Umbilical cord (tissue), 1 donor: ENCODE measurements at regions not wholly inside any gene's neighbourhood (a gene's known extent, or its start where the extent isn't known, plus 50 kb on each side); places are given as distances from the start of the nearest gene placed in this dataset.

Experiments
- DNase-seq: peaks from one replicate; pipeline ENCODE4 v3.0.0-alpha.2; 2015; ENCODE audit warnings: low spot score

DNA sequence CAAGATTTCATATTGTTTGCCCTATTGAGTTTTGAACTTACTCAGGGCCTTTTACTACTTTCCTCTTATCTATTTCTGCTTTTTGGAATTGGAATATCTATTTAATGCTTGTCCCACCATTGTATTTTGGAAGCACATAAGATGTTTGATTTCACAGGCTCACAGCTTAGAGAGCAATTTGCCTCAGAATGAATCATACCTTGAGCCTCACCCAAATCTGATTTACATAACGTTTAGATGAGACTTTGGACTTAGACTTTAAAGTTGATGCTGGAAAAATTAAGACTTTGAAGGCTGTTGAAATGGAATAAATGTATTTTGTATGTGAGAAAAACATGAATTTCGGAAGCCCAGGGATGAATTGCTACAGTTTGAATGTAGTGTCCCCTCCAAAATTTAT lies 458.9 kb downstream of the CNTN6 start:
- DNase-seq, result no peak

DNA sequence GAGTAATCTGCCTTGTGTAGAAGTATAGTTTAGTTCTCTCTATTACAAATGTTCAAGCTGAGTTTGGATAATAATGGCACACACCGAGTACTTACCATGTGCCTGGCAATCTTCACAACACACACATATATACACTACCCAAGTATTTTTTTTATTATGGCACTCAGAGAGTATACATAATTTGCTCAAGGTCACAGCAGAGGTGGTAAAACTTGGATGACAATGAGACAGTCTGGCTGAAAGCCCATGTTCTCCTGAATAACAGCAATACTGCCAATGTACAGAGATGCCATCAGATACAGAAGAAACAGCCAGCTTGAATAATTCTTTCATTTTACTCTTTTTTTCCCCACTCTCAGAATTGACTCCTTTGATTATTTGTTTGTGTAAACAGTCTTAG lies 460.0 kb downstream of the CNTN6 start:
- no peak for DNase-seq

DNA sequence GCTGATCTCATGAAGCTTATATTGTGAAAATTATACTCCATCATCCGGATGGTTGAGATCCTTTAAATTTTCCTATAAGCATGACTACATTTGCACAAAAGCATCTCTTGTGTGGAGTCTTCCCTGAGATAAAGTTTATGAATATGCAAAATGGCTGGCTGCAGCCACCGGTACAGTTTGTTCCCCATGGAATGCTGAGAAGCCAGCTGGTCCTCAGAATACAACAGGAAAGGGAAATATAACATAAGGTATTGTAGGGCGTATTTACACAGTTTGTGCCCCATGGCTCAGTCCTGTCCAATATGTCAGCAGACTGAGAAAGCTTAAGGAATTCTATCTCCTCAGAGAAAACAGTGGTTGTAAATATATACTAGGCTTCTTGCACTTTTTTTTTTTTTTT lies 468.6 kb downstream of the CNTN6 start:
- no peak for DNase-seq

DNA sequence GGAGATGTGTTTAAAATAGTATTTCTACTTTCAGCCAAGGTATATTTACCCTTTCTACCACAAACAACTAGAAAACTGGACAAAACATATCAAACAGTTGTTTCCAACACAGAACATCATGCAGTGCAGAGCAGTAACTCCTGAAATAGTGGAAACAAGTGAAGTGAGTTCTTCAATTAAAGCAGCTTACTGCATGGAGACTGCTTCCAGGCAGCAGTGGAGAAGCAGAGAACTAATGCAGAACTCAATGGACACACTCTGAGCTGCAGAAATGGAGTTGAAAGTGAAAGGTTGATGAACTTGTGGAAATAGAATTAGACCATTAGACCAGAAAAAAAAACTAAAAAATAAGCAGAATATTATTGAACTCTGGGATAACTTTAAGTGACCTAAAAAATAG lies 478.9 kb downstream of the CNTN6 start:
- DNase-seq, result no peak

DNA sequence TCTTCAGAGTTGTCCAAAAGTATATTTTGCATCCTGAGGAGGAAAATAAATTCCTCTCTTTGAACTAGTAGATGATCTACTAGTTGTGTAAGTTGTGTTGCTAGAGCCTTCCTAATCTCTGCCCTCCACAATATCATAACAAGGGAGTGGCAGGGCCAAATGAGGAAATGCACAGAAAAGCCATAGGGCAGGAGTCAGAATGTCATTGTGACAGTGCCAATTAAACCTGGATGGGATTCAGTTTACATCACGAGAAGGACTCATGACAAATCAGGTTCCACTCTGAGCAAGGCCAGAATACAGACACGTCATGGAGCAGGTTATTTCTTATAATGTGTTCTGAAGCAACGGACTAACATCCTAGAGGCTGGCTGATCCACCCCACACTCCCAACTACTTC lies 483.2 kb downstream of the CNTN6 start:
- DNase-seq, result no peak

DNA sequence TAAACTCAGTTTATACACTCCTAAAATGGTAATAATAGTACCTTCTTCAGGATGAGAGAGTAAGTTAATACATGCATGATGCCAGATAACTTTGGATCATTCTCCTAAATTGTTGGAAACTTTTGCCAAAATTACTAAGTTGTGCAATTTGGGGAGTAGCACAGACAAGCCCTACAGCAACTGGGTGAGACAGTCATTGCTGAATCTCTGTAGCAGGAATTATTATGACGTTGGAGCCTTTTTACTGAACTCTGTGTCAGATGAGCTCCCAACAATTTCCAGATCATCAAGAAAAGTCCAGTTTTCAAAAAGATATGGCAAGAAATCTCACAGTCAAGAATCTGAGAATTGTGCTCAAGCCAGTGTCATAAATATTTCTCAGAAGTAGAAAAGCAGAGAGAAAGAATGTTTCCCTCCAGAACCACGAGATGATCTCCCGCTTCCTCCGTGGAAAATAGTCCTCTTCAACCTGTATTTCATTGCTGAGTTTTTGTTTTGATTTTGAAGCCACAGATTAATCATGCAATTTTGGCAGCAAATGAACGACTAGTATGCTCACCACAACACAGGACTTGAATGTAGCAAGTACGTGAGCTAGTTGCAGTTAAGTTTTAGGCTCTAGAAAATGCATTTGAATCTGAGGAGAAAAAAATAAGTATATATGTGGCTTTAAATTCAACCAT lies 485.4 kb downstream of the CNTN6 start:
- DNase-seq, result peak; percentile 91

DNA sequence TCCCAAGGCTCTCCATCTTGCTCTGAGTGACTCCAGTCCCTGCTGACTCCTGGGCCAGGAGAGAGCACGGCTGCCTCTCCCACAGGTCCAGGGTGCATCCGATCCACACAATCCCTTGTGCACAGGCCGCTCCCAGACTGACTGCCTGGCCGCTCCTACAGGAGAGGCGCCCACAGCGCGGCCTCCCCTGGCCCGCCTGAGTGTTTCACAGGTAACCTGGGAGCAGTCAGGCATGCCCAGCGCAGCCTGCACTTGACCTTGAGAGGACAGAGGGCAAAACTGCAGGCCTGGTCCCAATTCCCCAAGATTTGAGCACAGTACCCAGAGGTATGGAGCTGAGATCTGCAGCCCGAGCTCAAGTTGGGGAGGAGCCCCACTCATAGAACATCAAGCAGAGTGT lies 490.2 kb downstream of the CNTN6 start:
- no peak for DNase-seq

DNA sequence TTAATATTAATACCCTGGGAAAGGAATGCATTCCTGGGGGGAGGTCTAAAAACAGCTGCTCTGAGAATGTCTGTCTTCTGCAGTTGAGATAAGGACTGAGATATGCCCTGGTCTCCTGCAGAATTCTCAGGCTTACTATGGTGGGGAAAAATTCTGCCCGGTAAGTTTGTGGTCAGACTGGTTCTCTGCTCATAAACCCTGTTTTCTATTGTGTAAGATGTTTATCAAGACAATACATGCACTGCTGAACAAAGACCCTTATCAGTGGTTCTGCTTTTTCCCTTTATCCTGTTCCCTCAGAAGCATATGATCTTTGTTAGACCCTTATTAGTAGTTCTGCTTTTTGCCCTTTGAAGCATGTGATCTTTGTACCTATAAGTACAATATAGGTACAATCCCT lies 494.6 kb downstream of the CNTN6 start:
- DNase-seq, result no peak

DNA sequence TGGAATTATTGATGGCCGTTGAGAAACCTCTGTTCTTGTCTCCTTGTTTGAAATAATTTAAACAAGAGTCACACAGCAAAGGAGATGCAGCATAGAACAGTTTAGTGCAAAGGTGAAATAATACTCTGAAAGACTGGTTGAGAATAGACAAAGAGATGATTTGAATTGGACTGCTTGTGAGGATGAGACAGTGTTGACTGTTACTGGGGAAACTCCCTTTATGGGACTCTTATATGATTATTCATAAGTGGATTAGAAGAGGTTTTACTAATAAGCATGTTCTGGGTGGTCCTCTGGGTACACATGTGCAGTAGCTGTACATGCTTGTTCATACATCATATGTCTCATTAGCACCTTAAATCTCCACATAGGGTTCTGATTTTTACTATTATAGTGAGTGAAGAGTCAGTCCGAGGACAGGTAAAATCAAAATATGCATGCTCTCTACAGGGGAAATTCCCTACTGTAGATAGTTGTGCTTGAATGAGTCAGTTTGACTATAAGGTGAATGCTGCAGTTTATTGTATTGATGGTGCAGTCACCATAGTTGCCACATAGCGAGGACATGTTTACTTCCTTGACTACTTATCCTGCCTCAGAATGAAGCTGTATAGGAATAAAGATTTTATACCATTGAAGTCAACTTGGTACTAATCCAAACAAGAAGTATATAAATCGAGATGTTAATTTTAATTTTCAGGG lies 498.7 kb downstream of the CNTN6 start:
- DNase-seq, result no peak

DNA sequence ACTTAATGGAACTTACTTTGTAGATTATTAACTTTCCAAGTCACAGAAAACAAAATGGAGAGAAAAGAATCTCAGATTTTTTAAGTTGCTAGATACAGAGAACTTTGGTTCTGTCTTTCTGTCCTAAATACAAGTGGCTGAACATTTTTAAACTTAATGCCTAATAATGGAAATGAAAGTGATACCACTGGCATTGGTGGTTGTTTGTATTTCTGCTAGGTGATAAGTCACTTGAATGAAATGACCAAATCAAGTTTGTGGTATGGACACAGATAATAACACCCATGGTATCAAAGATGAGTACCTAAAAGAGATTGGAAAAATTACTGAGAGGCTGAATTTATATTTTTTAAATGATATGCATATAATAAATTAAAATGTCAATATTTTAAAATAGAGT lies 502.1 kb downstream of the CNTN6 start:
- DNase-seq, result no peak

DNA sequence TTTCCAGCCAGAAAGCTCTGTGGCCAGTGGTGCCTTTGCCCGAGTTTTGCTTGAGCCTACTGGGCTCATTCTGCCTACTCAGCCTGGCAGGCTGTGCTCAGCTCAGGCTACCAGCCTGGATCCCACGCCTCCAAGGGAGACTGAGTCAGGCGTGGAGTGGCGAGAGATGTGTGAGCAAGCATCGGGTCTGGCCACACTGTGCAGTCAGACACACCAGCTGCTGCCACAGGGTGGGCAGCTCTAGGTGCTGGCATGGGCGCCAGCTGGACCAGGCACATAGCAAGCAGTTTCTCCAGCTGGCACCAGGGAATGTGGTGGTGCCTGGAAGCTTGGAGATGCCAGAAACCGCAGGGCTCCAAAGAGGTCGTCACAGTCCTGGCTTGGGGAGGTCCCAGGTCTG lies 498.5 kb upstream of the CNTN4 start:
- DNase-seq, result no peak

DNA sequence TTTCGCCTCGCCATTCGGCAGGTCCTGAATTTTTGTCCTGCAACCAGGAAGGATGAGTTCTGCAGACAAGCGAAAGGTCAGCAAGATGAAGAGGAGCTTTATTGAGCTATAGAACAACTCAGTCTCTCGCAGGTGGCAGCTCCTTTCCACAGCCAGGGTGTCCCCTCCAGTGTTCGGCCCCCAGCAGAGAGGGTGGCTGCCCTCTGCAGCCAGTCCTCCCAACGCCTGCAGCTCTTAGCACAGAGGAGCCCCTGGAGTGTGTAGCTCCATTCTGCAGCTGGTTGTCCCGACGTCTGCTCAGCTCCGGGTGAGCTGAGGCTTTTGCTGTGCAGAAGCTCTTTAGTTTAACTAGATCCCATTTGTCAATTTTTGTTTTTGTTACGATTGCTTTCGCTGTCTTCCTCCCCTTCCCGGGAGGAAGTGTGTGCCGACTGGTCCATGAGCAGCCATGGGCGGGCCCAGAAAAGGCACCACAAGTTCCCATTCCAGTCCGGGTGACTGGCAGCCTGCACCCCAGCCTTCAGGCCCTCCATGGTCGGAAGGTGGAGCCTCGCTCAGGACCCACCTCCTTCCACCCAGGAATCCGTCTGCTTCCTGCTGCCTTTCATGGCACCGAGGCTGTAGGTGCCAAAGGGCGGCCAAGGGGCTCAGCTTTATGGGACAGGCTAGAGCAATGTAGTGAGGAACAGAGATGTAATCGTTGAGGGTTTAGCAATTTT lies 497.8 kb upstream of the CNTN4 start:
- DNase-seq, result no peak

DNA sequence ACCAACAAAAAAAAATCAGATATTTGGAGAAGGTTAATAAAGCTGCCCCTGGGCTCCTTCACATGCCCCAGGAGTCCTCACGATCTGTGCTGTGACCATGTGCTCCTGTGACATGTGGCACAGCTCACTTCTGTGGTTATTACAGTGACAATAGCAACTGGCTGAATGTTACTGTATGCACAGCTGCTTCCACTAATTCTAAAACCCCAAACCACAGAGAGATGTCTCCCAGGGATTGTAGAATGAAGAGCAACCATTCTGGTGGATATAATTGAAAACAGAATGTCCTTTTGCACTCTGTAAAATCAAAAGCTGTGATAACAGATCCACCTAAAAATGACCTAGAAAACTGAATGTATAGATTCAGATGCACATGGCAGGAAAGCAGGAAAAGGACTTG lies 489.2 kb upstream of the CNTN4 start:
- DNase-seq, result no peak

DNA sequence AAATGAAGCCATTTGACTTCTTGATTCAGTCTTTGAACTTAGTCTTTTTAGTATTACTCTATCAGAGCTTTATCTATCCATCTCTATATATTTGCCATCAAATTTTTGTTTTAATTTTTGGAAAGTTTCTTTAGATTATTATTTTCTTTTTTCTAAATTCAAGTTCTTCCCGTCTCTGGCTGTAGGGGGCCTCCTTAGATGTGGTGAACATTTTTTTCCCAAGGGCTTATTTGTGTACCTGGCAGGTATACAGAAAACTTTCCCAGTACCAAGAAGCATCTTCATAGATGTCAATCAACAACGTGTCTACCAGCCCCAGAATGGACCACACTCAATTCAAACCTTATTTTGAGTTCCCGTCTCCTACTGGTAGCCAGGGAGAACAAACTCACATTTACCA lies 486.8 kb upstream of the CNTN4 start:
- DNase-seq, result no peak

DNA sequence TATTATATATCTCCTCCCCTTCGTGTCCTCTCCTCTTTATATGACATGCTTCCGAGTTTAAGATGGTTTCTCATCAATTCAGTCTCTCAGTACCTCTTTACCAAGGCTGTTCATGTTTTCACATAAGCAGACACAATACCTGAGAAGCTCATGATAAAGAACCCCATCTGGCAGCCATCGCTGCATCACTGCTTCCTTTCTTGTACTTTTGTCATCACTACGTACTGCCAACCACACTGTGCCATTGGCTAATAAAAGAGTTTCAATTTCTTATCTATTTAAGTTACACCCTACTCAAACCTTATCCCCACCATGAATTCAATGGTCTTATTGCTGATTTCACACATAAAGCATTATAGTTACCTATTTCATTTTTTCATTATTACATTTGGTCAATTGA lies 484.7 kb upstream of the CNTN4 start:
- DNase-seq, result no peak

DNA sequence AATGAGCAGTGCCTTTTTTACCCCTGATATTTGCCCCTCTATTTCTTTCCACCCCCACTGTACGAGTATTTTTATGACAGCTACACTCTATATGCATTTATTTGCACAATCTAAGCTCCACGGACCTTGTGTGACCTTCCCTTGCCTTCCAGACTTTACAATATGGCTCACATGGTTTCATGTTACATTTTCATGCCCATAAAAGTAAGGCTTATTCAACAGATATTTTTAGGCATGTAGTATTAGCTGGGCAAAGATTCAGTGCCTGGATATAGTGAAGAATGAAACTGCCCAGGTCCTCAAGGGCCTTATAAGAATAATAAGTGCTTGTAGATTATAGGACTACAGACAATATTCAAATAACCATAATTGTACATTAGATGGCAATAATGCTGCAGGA lies 481.9 kb upstream of the CNTN4 start:
- DNase-seq, result peak; percentile 91

DNA sequence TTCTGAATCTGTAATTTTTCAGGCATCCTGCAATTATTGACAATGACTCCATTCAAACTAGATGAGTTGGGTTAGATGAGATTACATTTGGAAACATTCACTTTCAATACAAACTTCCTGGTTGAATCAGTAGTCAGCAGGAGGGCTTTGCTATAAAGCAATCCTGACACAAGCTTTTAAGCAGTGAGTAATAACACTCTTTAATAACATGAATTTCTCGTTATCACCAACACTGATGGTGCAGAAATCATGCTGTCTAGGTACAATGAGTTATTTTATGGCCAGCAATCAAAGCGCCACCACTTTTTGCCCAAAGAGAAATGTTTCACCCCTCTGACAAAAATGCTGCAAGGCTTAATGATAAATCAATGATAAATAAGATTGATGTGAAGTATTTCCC lies 474.8 kb upstream of the CNTN4 start:
- DNase-seq, result no peak

DNA sequence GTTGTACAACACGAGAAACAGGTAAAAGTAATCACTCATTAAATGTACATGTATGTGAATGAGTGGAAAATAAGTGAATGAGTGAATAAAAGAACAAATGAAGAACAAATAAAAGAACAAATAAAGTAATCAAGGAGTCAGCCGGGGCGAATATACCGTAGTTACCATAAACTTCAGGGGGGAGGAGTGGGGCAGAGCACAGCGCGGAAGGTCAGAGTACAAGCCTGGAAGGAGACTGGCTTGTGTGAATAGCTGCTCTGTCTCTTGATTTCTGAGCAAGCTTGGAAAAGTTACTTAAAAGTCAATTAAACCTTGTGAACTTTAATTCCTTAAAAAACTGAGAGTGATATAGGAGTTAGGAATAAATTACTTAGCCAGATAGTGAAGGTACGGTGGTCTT lies 466.5 kb upstream of the CNTN4 start:
- DNase-seq, result no peak

DNA sequence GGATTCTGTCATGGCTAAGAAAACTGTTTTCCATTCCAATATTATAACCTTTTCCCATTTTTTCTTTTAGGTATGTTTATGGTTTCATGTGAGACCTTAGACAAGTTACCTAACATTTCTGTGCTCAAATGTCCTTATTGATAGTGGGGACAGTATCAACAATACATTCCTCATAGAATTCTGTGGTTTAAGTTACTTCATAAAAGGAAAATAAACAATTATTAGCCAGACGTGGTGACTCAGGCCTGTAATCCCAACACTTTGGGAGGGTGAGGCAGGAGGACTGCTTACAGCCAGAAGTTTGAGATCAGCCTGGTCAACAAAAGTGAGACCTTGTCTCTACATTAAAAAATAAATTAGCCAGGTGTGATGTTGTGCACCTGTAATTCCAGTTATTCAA lies 436.8 kb upstream of the CNTN4 start:
- DNase-seq, result no peak

DNA sequence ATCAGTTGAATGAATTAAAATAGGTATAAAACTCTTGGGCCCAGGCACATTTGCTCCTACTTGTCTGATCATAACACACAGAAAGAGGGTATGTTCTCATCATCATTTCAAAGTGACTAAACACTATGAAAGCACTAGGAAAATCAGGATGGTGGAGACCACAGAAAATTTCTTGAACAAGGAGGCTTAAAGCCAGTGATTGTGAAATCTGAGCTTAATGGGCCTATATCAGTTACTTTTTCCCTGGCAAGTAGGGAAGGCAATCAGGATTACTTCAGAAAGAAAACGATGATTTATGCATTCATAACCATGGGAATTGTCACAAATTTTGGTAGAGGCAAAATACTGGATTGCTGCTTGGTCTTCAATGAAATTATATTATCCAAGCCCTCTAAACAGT lies 434.4 kb upstream of the CNTN4 start:
- no peak for DNase-seq

DNA sequence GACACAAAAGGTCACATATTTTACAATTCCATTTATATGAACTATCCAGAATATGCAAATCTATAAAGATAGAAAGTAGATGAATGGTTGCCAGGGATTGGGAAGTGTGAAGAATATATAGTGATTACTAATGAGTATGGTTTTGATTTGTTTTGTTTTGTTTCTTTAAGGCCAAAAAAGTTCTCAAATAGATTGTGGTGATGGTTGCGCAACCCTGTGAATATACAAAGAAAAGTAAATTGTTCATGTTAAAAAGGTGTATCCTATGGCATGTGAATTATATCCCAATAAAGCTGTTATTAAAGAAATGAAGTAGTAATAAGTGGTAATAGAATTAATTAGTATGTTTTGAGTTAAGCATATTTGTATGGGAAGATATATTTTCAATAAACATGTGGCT lies 431.8 kb upstream of the CNTN4 start:
- no peak for DNase-seq

DNA sequence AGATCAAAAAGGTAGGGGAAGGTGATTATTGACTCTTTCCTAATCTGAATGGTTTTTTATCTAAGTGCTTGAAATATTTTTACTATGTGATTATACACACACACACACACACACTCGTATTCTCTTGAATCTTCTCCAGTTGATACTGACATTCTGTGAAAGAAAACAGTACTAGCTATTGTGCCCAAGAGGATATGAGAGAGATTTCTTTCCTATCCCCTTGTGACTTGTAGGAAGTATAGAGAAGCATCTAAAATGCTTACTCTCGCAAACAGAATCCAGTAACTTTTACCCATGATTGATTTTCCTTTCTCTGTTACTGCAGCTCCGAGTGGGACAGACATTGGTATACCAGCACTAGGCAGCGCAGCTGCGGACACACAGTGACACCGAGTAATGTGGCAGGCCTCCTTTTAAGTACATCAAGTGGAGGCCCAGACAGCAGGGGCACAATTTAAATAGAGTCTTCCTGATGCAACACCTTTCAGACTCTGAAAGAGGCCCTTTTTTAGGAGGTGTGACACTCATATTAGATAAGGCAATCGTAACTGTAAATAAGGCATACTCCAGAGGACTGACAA lies 421.0 kb upstream of the CNTN4 start:
- DNase-seq, result peak; percentile 54

DNA sequence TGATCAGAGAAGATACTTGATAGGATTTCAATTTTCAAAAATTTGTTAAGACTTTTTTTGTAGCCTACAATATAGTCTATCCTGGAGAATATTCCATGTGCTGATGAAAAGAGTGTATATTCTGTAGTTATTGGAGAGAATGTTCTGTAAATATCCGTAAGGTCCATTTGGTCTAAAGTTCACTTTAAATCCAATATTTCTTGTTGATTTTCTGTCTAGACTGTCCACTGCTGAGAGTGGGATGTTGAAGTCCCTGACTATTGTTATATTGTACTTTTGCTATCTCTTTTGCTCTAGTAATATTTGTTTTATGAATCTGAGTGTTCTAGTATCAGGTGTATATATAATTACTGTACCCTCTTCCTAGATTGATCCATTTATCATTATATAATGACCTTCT lies 406.2 kb upstream of the CNTN4 start:
- no peak for DNase-seq
